ENCODE measurements at regions not wholly inside any gene's neighbourhood (a gene's known extent, or its start where the extent isn't known, plus 50 kb on each side); places are given as distances from the start of the nearest gene placed in this dataset.

DNA sequence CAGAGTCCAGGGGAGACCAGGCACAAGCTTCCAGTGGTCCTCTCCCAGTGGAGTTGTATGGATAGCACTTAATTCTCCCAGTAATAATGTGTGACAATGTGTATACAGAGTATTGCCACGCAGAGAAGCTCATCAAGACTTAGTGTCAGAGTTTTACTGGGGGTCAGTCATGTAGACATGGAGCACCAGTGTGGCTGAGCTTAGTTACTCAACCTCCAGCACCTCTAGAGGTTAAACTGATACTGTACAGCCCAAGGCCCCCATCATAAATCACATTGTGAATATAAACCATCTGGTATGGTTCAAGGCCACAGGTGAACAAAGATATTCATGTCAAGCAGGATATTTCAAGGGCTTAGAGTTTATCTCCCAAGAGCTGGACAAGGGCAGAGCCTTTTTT lies 378.1 kb upstream of the TMPO start:
- Histone ChIP-seq H3K9ac (ENCODE audit: low read length) (no peak overlapping the region), H3K79me2 (ENCODE audit: insufficient read depth, low read length) (no peaks in the 10 kb centered on the region), H3F3A (ENCODE audit: insufficient read depth, low read length) (no peaks in the 10 kb centered on the region), H3K4me1 (ENCODE audit: insufficient read depth, low read length, severe bottlenecking) (no peaks in the 10 kb centered on the region), H4K20me1 (ENCODE audit: insufficient read depth, low read length) (no peaks in the 10 kb centered on the region), H3K9me2 (ENCODE audit: low read depth, low read length) (no peaks in the 10 kb centered on the region), H3K4me3 (ENCODE audit: low read depth, low read length, poor library complexity, severe bottlenecking) (no peak overlapping the region), H3K9me3 (ENCODE audit: low read length) (no peaks in the 10 kb centered on the region), H3K27me3 (ENCODE audit: insufficient read depth, low read length) (no peaks in the 10 kb centered on the region), H3K27ac (ENCODE audit: low read depth, low read length, poor library complexity, severe bottlenecking) (no peak overlapping the region), H3K4me2 (ENCODE audit: low read length) (no peak overlapping the region), H2AFZ (ENCODE audit: low read length) (no peak overlapping the region), H3K36me3 (ENCODE audit: insufficient read depth, low read length) (no peaks in the 10 kb centered on the region)
- TF ChIP-seq, protein P1, sequence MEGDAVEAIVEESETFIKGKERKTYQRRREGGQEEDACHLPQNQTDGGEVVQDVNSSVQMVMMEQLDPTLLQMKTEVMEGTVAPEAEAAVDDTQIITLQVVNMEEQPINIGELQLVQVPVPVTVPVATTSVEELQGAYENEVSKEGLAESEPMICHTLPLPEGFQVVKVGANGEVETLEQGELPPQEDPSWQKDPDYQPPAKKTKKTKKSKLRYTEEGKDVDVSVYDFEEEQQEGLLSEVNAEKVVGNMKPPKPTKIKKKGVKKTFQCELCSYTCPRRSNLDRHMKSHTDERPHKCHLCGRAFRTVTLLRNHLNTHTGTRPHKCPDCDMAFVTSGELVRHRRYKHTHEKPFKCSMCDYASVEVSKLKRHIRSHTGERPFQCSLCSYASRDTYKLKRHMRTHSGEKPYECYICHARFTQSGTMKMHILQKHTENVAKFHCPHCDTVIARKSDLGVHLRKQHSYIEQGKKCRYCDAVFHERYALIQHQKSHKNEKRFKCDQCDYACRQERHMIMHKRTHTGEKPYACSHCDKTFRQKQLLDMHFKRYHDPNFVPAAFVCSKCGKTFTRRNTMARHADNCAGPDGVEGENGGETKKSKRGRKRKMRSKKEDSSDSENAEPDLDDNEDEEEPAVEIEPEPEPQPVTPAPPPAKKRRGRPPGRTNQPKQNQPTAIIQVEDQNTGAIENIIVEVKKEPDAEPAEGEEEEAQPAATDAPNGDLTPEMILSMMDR (IDR thresholded peaks at IDR 0.05; ENCODE audit: low read length) = no peak
- TF ChIP-seq EZH2 (IDR thresholded peaks at IDR 0.05; ENCODE audit: borderline replicate concordance, low read length) = no peak

DNA sequence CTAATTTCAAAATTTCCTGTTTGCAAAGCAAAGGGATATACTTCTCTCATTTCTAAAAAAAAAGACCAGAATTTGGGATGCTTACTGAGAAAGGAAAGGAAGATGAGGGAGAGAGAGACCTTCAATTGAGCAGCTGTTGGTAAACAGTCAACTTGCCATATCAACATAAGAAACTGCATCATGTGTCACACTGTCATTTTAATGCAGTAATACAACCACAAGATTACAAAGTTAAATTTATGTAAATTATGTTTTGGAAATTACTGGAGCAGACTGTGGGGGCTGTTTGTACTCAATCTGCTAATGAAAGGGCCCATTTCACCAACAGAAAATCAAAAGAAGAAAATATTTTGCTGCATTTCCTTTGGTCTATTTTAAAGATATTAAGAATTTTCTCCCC lies 370.4 kb upstream of the TMPO start:
- H3K9me3 ChIP-seq (ENCODE audit: low read length) = no peaks in the 10 kb centered on the region
- TF ChIP-seq, protein P1 (IDR thresholded peaks at IDR 0.05; ENCODE audit: low read length) = no peak
- TF ChIP-seq EZH2 (IDR thresholded peaks at IDR 0.05; ENCODE audit: borderline replicate concordance, low read length) = no peak
- no peaks in the 10 kb centered on the region for H3F3A ChIP-seq (ENCODE audit: insufficient read depth, low read length)
- no peaks in the 10 kb centered on the region for H3K36me3 ChIP-seq (ENCODE audit: insufficient read depth, low read length)
- no peak overlapping the region for H3K4me2 ChIP-seq (ENCODE audit: low read length)
- H3K4me1 ChIP-seq (ENCODE audit: insufficient read depth, low read length, severe bottlenecking) = no peaks in the 10 kb centered on the region
- no peaks in the 10 kb centered on the region for H3K9me2 ChIP-seq (ENCODE audit: low read depth, low read length)
- H3K4me3 ChIP-seq (ENCODE audit: low read depth, low read length, poor library complexity, severe bottlenecking) = no peak overlapping the region
- no peak overlapping the region for H3K9ac ChIP-seq (ENCODE audit: low read length)
- H3K27me3 ChIP-seq (ENCODE audit: insufficient read depth, low read length) = no peaks in the 10 kb centered on the region
- no peak overlapping the region for H2AFZ ChIP-seq (ENCODE audit: low read length)
- H4K20me1 ChIP-seq (ENCODE audit: insufficient read depth, low read length) = no peaks in the 10 kb centered on the region
- no peaks in the 10 kb centered on the region for H3K79me2 ChIP-seq (ENCODE audit: insufficient read depth, low read length)
- no peak overlapping the region for H3K27ac ChIP-seq (ENCODE audit: low read depth, low read length, poor library complexity, severe bottlenecking)

DNA sequence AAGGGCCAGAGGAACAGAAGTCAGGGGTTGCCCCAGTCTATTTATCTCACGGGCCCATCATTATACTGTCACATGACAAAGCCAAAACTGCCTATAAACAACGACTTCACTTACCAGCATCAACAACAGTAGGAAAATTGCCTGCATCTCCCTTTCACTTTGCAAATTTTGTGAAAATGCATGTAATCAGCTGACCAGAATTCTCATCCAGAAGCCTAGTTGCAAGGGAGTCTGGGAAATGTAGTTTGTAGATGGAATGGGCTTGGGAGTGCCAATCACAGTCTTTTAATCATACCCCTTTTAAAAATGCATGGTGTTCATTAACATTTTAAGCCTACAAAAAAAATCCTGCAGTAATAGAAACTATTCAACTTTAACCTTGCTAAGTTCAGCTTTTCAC lies 369.3 kb upstream of the TMPO start:
- H3K9ac ChIP-seq (ENCODE audit: low read length) = no peak overlapping the region
- H3K4me3 ChIP-seq (ENCODE audit: low read depth, low read length, poor library complexity, severe bottlenecking) = no peak overlapping the region
- no peaks in the 10 kb centered on the region for H3K4me1 ChIP-seq (ENCODE audit: insufficient read depth, low read length, severe bottlenecking)
- no peaks in the 10 kb centered on the region for H3K9me2 ChIP-seq (ENCODE audit: low read depth, low read length)
- H3K79me2 ChIP-seq (ENCODE audit: insufficient read depth, low read length) = no peaks in the 10 kb centered on the region
- no peak overlapping the region for H2AFZ ChIP-seq (ENCODE audit: low read length)
- no peaks in the 10 kb centered on the region for H3K27me3 ChIP-seq (ENCODE audit: insufficient read depth, low read length)
- no peaks in the 10 kb centered on the region for H3K36me3 ChIP-seq (ENCODE audit: insufficient read depth, low read length)
- no peaks in the 10 kb centered on the region for H4K20me1 ChIP-seq (ENCODE audit: insufficient read depth, low read length)
- H3F3A ChIP-seq (ENCODE audit: insufficient read depth, low read length) = no peaks in the 10 kb centered on the region
- no peak overlapping the region for H3K4me2 ChIP-seq (ENCODE audit: low read length)
- TF ChIP-seq, protein P1 (IDR thresholded peaks at IDR 0.05; ENCODE audit: low read length) = no peak
- no peak for TF ChIP-seq EZH2 (IDR thresholded peaks at IDR 0.05; ENCODE audit: borderline replicate concordance, low read length)
- no peak overlapping the region for H3K27ac ChIP-seq (ENCODE audit: low read depth, low read length, poor library complexity, severe bottlenecking)
- H3K9me3 ChIP-seq (ENCODE audit: low read length) = no peaks in the 10 kb centered on the region
